Right hindlimb (tissue), 1 donor: ENCODE measurements at regions not wholly inside any gene's neighbourhood (a gene's known extent, or its start where the extent isn't known, plus 50 kb on each side); places are given as distances from the start of the nearest gene placed in this dataset.

ENCODE experiments used
- DNase-seq: peaks from one replicate; pipeline ENCODE4 v3.0.0-alpha.2; 2018

DNA sequence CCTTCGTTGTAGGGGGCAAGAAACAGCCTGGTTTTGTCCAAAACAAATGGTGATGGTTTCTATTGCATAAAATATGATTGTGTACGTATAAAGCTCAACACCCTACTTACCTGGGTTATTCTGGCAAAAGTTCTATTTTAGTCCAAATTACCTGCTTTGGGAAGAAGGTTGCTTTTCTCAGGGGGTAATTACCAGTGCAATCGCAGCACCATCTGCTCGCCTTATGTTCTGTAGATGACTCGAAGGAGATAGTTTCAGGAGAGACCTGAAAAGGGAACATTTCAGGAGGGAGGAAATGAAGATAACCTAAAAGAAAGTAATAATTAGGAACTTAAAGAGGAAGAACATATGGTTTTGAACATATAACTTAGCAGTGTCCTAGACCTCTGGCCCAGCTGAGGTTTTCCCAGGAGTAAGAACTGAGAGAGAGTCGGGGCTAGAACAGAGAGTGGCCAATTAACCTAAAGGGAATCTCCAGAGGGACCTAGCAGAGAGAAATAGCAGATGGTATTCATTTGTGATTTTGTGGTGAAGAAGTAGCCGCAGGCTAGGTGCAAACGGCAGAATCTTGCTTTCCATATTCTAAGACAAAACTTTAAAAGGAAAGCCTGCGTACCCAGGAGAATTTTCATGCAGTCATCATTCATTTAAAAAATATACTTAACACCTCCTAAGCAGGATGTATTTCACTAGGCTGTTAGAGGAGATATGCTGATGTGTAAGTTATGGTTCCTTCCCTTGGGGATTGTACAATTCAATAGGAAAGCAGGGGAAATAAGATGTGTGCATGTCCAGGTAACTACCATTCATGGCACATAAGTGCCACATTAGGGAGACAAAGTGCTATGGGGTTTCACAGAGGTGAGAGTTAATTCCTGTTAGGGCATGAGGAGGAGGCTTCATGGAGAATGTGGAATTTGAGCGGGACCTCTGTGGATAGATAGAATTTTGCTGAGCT is 113.0 kb upstream of the SLC10A2 start:
- no peak for DNase-seq

DNA sequence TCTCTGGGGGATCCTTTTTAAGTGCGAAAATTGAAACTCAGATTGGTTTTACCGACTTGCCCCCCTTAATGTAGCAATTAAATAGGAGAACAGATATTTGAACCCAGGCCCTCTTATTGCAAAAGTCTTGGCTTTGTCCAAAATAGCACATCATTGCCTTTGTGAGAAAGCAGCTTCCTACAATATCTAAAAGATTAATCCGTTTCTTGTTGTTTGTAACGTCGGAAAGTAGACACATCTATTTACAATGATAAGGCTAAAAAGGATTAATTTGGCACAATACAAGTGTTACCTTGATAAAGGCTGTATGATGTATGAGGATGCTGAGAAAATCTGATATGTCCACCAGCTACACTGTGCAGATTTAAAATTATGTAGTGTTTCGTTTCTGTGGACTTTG is 108.7 kb upstream of the SLC10A2 start:
- DNase-seq: no peak

DNA sequence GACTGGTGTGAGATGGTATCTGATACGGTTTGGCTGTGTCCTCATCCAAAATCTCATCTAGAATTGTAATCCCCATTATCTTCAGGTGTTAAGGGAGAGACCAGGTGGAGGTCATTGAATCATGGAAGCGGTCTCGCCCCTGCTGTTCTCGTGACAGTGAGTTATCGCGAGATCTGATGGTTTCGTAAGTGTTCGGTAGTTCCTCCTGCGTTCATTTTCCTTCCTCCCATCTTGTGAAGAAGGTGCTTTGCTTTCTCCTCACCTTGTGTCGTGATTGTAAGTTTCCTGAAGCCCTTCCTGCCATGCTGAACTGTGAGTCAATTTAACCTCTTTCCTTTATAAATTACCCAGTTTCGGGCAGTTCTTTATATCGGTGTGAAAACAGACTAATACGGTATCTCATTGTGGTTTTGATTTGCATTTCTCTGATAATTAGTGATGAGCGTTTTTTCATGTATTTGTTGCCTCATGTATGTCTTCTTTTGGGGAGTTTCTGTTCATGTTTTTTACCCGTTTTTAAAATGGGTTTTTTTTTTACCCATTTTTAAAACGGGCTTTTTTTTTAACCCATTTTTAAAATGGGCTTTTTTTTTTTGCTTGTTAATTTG is 102.8 kb upstream of the SLC10A2 start:
- no peak for DNase-seq

DNA sequence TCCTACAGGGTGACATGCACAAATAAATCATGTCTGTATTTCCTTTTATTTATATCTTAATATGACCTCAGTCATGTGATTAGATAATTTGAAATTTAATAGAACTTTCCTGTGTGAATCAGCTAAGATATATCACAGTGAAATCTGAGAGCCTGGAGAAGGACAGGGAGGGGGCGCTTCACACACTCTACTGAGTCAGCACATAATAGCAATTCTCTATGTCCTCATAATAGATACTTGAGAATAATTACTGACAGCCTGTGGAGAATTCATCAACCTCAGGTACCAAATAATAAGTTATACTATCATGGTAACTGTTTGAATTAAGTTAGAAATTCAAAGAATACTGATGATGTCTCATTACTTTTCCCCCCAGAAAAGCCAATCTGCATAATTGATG is 98.0 kb upstream of the SLC10A2 start:
- no peak for DNase-seq

DNA sequence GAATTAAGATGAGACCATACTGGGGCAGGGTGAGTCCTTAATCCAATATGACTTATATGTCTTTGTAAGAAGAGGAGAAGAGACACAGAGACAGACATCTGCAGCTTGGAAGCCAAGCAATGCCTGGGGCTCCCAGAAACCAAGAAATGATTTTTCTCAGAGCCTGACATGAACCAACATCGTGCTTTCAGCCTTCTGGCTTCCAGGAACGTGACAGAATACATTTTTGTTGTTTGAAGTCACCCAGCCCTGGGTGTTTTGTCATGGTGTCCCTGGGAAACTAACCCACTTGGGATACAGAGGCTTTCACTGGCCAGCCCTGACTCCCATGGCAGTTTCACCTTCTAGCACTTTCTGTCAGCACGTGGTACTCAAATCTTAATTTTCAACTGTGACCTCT is 95.3 kb upstream of the SLC10A2 start:
- no peak for DNase-seq

DNA sequence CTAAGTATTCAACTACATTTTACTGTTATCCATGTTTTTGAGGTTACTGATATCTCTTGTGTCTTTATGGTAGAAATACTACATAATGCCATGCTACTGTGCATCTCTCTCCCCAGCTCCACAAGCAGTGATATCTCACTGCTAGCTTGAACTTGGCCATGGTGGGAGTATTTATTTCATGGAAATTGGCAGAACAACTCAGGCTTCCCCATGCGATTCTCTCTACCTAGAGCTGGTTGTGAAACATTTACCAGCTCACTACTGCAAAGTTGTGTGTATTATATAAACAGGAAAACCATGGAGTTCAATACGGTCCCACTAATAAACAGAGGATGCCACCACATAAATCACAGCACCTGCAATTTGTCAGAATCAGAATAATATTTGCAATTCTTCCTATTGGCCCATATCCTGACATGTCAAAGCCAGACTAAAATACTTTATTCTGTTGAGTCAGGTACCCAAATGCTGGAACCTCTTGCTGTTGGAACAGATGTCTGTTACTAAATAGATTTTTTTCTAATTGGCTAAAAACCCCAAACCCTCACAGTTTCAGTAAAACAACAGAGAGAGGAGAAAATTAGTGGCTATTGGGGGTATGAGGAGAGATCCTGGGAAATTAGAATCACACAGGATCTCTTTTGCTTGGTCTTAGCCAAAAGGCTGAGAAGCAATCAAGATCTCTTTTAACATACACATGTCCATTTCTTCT is 91.4 kb upstream of the SLC10A2 start:
- DNase-seq: no peak

DNA sequence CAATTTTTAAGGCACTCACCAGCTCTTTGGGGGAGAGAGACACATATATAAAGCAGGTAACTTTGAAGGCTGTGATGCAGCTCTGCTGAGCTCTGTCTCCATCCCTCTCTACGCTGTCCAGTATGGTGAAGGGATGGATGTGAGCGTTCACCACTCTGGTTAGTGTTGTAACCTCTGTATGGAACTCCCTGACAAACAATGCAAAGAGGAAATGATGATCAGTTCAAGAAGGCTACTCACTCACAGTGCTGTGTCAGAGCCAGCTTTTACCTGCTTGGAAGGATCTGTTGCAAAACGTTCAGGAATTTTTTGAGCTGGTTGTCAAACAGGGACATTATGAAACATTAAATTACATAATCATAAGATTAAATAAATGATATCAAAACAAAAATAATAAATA is 90.8 kb upstream of the SLC10A2 start:
- DNase-seq: no peak

DNA sequence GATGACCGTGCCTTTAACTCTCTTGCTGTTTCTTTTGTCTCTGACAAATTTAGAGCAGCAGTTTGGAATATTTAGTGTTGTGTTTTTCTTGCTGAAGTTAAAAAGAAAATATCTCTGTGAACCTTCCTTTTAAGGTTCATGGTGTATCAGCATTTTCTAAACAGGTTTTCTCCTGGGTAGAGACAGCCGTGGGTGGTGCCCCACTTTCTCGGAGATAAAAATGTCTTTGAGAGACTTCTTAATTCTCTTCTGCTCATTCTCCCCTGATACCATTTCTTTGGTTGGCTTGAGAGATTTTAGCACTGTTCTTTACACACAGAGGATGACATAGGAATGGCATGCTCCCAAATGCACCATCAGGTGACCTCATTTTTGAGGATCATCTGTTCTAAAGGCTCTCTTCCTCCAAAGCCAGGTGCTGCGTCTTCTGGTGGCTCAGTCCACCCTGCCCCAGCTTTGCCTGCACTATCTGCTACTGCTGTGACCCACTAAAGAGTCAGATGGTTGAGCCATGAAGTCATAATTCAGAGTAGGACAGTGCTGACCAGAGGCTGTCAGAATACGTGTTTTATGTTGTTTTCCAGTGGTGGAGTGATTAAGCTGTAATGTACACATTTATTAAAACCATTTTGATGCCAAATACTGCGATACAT is 90.3 kb upstream of the SLC10A2 start:
- no peak for DNase-seq

DNA sequence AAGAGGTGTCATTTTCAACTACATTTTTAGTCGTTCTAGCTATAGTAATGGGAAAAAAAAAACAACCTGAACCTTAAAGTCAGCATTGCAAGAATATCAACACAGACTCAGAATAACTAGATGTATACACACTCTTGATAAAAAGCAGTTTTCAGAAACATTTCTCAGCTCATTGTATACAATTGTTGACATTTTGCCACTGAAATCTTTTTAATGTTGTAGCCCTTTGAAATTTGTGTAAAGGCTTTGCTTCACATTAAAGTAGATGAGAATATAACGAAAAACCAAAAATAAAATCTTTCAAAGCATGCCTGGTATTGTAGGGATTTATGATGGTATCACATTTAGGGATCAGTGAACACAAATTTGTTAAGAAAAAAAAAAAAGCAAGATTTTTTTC is 87.2 kb upstream of the SLC10A2 start:
- no peak for DNase-seq

DNA sequence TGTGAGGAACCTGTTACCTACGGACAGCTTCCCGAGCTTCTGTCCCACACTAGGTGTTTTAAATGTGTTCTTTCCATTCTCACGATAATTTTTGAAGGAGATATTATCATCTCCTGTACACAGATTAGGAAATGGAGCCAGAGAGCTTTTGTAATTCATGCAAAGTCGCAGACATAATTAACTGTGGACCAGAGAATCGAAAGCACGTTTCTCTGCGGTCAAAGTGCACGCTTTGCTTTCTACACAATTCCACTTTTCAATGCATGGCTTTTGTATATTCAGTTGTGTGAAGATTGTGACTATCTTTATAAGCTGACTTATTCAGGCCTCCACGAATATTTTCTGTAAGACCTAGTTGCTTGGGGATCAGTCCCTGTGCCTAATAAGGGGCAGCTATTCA is 81.7 kb upstream of the SLC10A2 start:
- DNase-seq: no peak

DNA sequence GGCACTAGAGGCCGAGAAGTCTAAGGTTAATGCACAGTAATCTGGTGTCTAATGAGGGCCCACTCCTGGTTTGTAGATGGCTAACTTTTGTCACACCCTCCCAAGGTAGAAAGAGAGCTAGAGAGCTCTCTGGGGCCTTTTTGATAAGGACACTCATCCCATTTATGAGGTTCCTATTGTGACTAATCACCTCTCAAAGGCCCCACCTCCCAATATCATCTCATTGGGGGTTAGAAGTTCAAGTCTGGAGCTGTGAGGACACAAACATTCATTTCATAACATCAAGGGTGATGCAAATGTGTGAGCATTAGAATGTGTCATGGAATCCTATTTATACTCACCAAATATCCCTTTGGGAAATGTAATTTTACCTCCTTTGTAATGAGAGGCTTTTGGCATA is 79.2 kb upstream of the SLC10A2 start:
- no peak for DNase-seq

DNA sequence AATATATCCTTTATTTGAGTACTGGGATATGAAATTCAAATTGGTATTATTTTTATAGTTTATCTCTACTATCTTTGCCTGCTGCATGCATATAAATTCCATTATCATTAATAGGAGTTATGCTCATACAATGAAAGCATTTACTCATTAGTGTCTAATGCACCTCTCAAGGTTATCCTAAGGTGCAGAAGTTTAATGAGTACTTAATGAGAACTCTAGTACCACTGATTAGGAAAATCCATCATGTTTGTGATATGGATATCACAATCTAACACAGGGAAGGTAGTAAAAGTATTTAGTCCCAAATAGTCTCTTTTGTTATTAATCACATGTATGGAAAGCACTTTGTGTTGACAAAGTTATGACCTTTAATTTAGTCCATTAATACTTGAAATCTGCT is 77.2 kb upstream of the SLC10A2 start:
- DNase-seq: no peak

DNA sequence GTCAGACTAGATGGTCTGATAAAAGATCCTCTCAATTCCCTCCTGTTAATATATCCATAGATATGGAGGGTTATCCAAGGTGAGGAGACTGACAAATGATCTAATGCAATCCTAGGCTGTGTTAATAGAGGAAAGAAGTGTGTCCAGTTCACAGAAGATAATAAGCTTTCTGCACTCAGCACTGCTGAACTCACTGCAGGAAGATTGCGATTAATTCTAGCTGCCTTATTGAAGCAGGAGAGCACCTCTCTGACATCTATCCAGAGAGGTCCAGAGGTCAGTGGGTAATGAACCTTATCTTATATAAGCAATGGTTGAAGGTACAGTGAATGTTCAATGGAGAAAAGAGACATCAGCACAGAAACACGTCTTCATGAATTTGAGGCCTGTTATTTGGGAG is 75.9 kb upstream of the SLC10A2 start:
- no peak for DNase-seq

DNA sequence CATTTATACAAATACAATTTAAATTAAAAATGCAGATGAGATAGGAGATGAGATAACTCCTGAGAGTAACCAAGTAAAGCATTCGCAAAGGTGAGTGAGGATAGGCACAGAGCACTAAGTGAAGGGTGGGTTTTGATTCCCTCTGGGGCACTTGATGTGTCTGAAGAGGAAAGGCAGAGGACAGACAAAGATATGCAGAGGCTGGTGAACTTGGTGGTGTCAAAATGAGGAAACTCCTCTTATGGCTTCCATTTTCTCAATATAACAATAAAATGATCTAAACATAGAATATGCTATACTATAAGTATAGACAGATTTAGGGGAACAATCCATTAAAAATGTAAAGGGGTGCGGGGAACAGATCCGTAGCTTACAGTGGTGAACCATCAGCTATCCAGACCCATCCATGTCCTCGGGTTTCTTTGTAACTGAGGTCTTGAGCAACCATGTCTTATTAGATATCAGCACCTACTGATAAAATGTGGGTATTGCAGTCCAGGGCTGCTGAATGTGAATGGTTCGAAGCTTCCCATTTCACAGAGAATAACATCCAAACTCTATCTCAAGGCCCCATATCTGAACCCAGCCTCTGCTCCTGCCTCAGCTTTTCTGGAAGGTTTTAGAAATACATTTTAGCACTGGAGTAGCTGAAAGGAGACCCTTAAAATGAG is 73.9 kb upstream of the SLC10A2 start:
- no peak for DNase-seq

DNA sequence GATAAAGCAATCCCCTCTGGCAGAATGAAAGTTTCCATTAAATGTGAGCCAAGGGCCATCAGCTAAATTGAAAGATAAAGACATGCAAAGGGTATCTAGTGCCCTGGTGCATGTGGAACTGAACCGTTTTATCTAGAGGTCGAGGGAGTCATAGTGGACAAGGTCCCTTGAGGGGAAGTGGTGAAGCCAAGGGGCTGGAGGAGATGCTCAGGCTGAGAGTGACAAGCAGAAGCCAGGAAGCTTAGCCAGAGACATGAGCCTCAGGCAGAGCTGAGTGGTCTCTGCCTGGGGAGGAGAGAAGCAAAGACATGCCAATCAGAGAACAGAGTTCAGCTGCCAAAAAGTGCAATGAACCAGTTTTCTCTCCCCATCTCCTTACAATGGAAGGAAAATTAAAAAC is 68.1 kb upstream of the SLC10A2 start:
- DNase-seq: no peak

DNA sequence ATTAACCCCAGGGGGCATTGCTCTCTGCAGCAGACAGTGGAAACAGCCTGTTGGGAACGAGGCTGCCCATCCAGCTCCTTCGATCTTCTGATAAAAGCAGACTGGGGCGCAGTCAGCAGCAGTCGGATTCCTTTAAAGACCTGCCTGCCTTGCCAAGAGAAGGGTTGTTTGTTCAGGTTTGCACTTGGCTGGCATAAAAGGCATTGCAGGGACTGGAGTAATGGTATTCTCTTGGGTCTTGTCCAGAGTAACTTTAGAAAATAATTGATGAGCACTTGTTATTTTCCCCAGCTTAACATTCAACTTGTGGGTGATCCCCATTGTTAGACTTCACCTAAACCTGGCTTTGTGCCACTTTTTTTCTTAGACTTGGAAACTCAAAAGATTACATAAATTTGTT is 67.3 kb upstream of the SLC10A2 start:
- DNase-seq: no peak

DNA sequence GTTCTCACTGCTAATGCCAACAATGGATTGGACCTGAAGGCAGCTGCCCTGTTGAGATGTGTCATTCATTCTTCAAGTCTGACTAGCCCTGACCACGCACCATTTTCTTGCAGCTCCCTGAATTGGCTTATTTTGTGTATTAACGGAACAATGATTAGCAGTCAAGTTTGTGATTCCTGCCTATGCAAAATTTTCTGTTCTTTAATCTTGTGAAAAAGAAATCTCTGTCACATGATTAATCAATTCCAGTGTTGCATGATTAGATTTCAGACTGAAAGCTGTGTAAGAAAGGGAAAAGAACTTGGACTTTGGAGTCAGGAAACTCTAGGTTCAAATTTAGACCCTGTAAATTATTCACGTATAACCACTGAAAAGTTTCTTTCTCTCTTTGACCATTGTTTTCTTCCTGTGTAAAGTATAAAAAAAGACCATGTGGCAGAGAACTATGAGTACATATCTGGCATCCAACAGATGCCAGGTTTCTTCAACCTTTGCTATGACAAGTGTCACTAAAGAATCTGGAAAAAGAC is 64.5 kb upstream of the SLC10A2 start:
- DNase-seq: no peak

DNA sequence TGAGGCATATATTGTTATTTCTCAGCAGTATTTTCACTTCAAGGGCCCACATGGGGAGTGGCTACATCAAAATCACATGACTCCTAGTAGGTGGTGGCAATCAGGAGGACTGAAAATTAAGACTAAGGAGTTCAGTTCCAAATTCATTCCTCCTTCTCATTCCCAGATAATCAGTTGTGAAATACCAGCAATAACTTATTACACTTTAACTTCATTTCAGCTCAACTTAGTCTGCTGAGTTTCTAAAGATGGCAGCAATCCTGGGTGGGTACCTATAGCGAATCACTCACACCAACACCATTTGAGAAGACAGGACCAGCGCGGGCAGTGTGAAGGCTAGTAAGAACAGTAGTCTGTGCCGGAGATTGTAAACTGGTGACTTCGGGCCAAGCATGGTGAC is 63.9 kb upstream of the SLC10A2 start:
- DNase-seq: no peak
